OCI-LY7 (cell line): ENCODE measurements at regions not wholly inside any gene's neighbourhood (a gene's known extent, or its start where the extent isn't known, plus 50 kb on each side); places are given as distances from the start of the nearest gene placed in this dataset.

Experiments
- BruUV-seq: library from RNA; stranded (reverse); fragments of 400-500 nt; replicated peaks from 2 replicates; lab custom pipeline; 2021; lab: Mats Ljungman, UMichigan
- CTCF ChIA-PET: fragments of 300-600 bp; sonication (Branson Sonifier 250); formaldehyde crosslinking; loops from one replicate; lab custom pipeline; 2022; ENCODE audit warnings: antibody characterized with exemption; ENCODE audit not compliant: unreplicated experiment; lab: Charles Lee
- POLR2A ChIA-PET: fragments of 300-600 bp; sonication (Branson Sonifier 250); formaldehyde crosslinking; loops from one replicate; lab custom pipeline; 2022; ENCODE audit warnings: antibody characterized with exemption; lab: Charles Lee
- DNase-seq: peaks from one replicate; pipeline ENCODE4 v3.0.0-alpha.2; 2015; ENCODE audit warnings: low spot score
- H2AFZ ChIP-seq: fragments of 200-600 bp; sonication (generic), shearing (Covaris generic); 2 replicates; pipeline ENCODE4 v1.6.1; 2014; ENCODE audit warnings: mild to moderate bottlenecking, antibody characterized with exemption, low read length, moderate library complexity
- H3K27ac ChIP-seq: fragments of 200-600 bp; sonication (generic); 2 replicates; pipeline ENCODE4 v1.5.1; 2014; ENCODE audit warnings: mixed run types, low read depth, mild to moderate bottlenecking, moderate library complexity, low read length, inconsistent platforms; ENCODE audit not compliant: poor library complexity, severe bottlenecking
- H3K36me3 ChIP-seq: fragments of 200-600 bp; sonication (generic); 2 replicates; pipeline ENCODE4 v1.6.1; 2014; ENCODE audit warnings: mild to moderate bottlenecking, antibody characterized with exemption, low read length, moderate library complexity, mixed read lengths; ENCODE audit not compliant: insufficient read depth
- H3K4me1 ChIP-seq: fragments of 200-600 bp; sonication (generic); 2 replicates; pipeline ENCODE4 v1.5.1; 2014; ENCODE audit warnings: mild to moderate bottlenecking, low read length; ENCODE audit not compliant: insufficient read depth, poor library complexity, severe bottlenecking
- H3K4me2 ChIP-seq: fragments of 200-600 bp; sonication (generic); 2 replicates; pipeline ENCODE4 v1.6.1; 2014; ENCODE audit warnings: mild to moderate bottlenecking, low read length
- H3K4me3 ChIP-seq: fragments of 200-600 bp; sonication (generic); 2 replicates; pipeline ENCODE4 v1.5.1; 2014; ENCODE audit warnings: mild to moderate bottlenecking, low read depth, low read length; ENCODE audit not compliant: poor library complexity, severe bottlenecking
- H3K79me2 ChIP-seq: fragments of 200-600 bp; sonication (generic); 2 replicates; pipeline ENCODE4 v1.6.1; 2016; ENCODE audit warnings: low read depth, mild to moderate bottlenecking, low read length, moderate library complexity, mixed read lengths; ENCODE audit not compliant: insufficient read depth
- H3K9me2 ChIP-seq: fragments of 200-600 bp; sonication (generic); 2 replicates; pipeline ENCODE4 v1.6.1; 2016; ENCODE audit warnings: mild to moderate bottlenecking, low read length, mixed read lengths; ENCODE audit not compliant: insufficient read depth
- H3K9me3 ChIP-seq: fragments of 200-600 bp; sonication (generic); 2 replicates; pipeline ENCODE4 v1.6.1; 2014; ENCODE audit warnings: mild to moderate bottlenecking, mixed run types, low read length, mixed read lengths
- H4K20me1 ChIP-seq: fragments of 200-600 bp; sonication (generic); 2 replicates; pipeline ENCODE4 v1.6.1; 2014; ENCODE audit warnings: mild to moderate bottlenecking, antibody characterized with exemption, low read length, moderate library complexity, mixed read lengths; ENCODE audit not compliant: insufficient read depth
- EZH2phosphoT487 ChIP-seq: fragments of 200-600 bp; sonication (generic); IDR thresholded peaks from 2 replicates; pipeline ENCODE4 v1.6.1; 2018; ENCODE audit warnings: low read depth, borderline replicate concordance, mild to moderate bottlenecking, mixed run types, antibody characterized with exemption, low read length, moderate library complexity, mixed read lengths
- intact Hi-C: fragments of 100-400 bp; cut with micrococcal nuclease; formaldehyde crosslinking; loops from one replicate; pipeline ENCODE4 v1.10.0; 2022; ENCODE audit not compliant: unreplicated experiment
- TF ChIP-seq, protein P1 (sequence below): fragments of 200-600 bp; sonication (generic); conservative IDR thresholded peaks from 2 replicates; pipeline ENCODE4 v1.5.1; 2014; ENCODE audit warnings: mild to moderate bottlenecking, antibody characterized with exemption, low read length, moderate library complexity, mixed read lengths

- Histone ChIP-seq H3K9me2 (no peaks in the 10 kb centered on the region), H4K20me1 (no peaks in the 10 kb centered on the region), H3K9me3 (no peaks in the 10 kb centered on the region), H3K79me2 (peaks cover 86% of the 10 kb centered on the region), H3K4me2 (no peak overlapping the region), H3K27ac (no peak overlapping the region), H2AFZ (no peak overlapping the region), H3K4me3 (no peak overlapping the region), H3K4me1 (peaks cover 38% of the 10 kb centered on the region), H3K36me3 (peaks cover 10% of the 10 kb centered on the region; the same call in 1 of the 2 replicates)
- CTCF ChIA-PET = no interaction called here
- TF ChIP-seq EZH2phosphoT487 = no peak
- TF ChIP-seq, protein P1, sequence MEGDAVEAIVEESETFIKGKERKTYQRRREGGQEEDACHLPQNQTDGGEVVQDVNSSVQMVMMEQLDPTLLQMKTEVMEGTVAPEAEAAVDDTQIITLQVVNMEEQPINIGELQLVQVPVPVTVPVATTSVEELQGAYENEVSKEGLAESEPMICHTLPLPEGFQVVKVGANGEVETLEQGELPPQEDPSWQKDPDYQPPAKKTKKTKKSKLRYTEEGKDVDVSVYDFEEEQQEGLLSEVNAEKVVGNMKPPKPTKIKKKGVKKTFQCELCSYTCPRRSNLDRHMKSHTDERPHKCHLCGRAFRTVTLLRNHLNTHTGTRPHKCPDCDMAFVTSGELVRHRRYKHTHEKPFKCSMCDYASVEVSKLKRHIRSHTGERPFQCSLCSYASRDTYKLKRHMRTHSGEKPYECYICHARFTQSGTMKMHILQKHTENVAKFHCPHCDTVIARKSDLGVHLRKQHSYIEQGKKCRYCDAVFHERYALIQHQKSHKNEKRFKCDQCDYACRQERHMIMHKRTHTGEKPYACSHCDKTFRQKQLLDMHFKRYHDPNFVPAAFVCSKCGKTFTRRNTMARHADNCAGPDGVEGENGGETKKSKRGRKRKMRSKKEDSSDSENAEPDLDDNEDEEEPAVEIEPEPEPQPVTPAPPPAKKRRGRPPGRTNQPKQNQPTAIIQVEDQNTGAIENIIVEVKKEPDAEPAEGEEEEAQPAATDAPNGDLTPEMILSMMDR = peak; percentile 25; the same call in 1 of the 2 replicates
- no peak for DNase-seq
- POLR2A ChIA-PET = interaction anchor here (0.5 kb wide), 1 partner anchor 14 kb away, joined by 3 read pairs; no protein-coding TSS in a partner anchor
- intact Hi-C loops = no loop called here
- no TSS peak for BruUV-seq
Measured at GRCh38 chrX:7233580-7234406, 85.8 kb upstream of the PUDP start.

GRCh38 chrX:7228226-7228625 is 80.3 kb upstream of the PUDP start:
- H3K4me3 ChIP-seq = peak overlapping the region; percentile 49
- H3K9me2 ChIP-seq = no peaks in the 10 kb centered on the region
- DNase-seq = no peak
- H4K20me1 ChIP-seq = no peaks in the 10 kb centered on the region
- ChIA-PET POLR2A (interaction anchor here (1.2 kb wide), 1 partner anchor 8 kb away, joined by 3 read pairs; no protein-coding TSS in a partner anchor), CTCF (no interaction called here)
- H3K4me2 ChIP-seq = peak overlapping the region; percentile 61
- peaks cover 99% of the 10 kb centered on the region for H3K79me2 ChIP-seq
- peaks cover 94% of the 10 kb centered on the region for H3K4me1 ChIP-seq
- H3K27ac ChIP-seq = peak overlapping the region; percentile 37
- intact Hi-C loops = loop anchor here (10.0 kb wide), 1 partner anchor 143 kb away; no protein-coding TSS in a partner anchor
- peaks cover 5% of the 10 kb centered on the region; the same call in 1 of the 2 replicates for H3K36me3 ChIP-seq
- BruUV-seq = no TSS peak
- H3K9me3 ChIP-seq = no peaks in the 10 kb centered on the region
- H2AFZ ChIP-seq = no peak overlapping the region
- no peak for TF ChIP-seq EZH2phosphoT487
- TF ChIP-seq, protein P1 = no peak

- TF ChIP-seq, protein P1 = no peak
- no peak for TF ChIP-seq EZH2phosphoT487
- POLR2A ChIA-PET = interaction anchor here (0.7 to 1.0 kb wide), 2 partner anchors 91 to 132 kb away, joined by 3 to 4 read pairs; no protein-coding TSS in a partner anchor
- peak overlapping the region; percentile 90 for H3K27ac ChIP-seq
- H2AFZ ChIP-seq = no peak overlapping the region
- peak overlapping the region; percentile 90 for H3K4me2 ChIP-seq
- H3K9me3 ChIP-seq = no peaks in the 10 kb centered on the region
- H3K4me3 ChIP-seq = peak overlapping the region; percentile 85
- CTCF ChIA-PET = no interaction called here
- no peak for DNase-seq
- no peaks in the 10 kb centered on the region for H3K9me2 ChIP-seq
- intact Hi-C loops = loop anchor here (10.0 kb wide), 1 partner anchor 141 kb away; no protein-coding TSS in a partner anchor
- H4K20me1 ChIP-seq = no peaks in the 10 kb centered on the region
- BruUV-seq = no TSS peak
- H3K4me1 ChIP-seq = peaks cover 85% of the 10 kb centered on the region
- peaks cover 97% of the 10 kb centered on the region for H3K79me2 ChIP-seq
- H3K36me3 ChIP-seq = peaks cover 5% of the 10 kb centered on the region; the same call in 1 of the 2 replicates
Measured at GRCh38 chrX:7225338-7225737, 77.4 kb upstream of the PUDP start.
